ENCODE measurements at regions not wholly inside any gene's neighbourhood (a gene's known extent, or its start where the extent isn't known, plus 50 kb on each side); places are given as distances from the start of the nearest gene placed in this dataset.
"Not testable (repeated sequence)": the region's sequence is repeated elsewhere in the genome, so short reads cannot be mapped to it uniquely, and the experiment has no call there.

DNA sequence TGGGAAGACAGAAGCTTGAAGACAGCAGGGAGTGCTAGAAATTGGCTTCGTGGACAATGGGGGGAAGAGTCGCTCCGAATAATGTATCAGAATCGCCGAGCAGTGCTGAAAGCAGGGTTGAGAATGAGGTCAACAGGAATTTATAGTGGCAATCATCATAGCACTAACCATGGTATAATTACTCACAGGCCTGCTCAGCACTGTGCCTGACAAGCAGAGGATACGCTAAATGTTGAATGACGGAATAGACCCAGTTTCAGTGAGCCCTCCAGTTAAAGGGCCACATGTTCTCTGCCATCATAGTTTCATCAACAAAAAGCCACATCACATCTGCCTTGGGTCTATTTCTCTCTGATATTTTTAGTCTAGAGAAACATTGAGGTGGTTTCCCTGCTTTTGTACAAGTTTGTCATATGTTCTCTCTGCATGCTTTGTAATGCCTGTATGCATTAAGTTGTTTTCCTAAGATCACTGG lies 130.3 kb upstream of the EGLN3 start:
- no peak overlapping the region for H3K4me3 ChIP-seq (ENCODE audit: low read length)
- peaks cover 47% of the 10 kb centered on the region for H3K4me1 ChIP-seq (ENCODE audit: low read length)
- peak overlapping the region; percentile 7; the same call in 1 of the 2 replicates for H3K9ac ChIP-seq (ENCODE audit: low read length)
- H3K79me2 ChIP-seq (ENCODE audit: low read length), result no peaks in the 10 kb centered on the region
- H3K27me3 ChIP-seq (ENCODE audit: low read depth, low read length), result no peaks in the 10 kb centered on the region
- TF ChIP-seq, protein P1, sequence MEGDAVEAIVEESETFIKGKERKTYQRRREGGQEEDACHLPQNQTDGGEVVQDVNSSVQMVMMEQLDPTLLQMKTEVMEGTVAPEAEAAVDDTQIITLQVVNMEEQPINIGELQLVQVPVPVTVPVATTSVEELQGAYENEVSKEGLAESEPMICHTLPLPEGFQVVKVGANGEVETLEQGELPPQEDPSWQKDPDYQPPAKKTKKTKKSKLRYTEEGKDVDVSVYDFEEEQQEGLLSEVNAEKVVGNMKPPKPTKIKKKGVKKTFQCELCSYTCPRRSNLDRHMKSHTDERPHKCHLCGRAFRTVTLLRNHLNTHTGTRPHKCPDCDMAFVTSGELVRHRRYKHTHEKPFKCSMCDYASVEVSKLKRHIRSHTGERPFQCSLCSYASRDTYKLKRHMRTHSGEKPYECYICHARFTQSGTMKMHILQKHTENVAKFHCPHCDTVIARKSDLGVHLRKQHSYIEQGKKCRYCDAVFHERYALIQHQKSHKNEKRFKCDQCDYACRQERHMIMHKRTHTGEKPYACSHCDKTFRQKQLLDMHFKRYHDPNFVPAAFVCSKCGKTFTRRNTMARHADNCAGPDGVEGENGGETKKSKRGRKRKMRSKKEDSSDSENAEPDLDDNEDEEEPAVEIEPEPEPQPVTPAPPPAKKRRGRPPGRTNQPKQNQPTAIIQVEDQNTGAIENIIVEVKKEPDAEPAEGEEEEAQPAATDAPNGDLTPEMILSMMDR (IDR thresholded peaks at IDR 0.05; ENCODE audit: low read depth, low read length), result no peak
- TF ChIP-seq EZH2phosphoT487 (IDR thresholded peaks at IDR 0.05; ENCODE audit: low read depth), result no peak
- H2AFZ ChIP-seq (ENCODE audit: low read depth, low read length), result peak overlapping the region; percentile 40; the same call in 1 of the 2 replicates
- H3K9me3 ChIP-seq (ENCODE audit: insufficient read depth, low read length), result no peaks in the 10 kb centered on the region
- peak overlapping the region; percentile 41 for H3K4me2 ChIP-seq (ENCODE audit: low read length)
- H3K36me3 ChIP-seq (replicated peaks; ENCODE audit: low read depth, low read length), result no peaks in the 10 kb centered on the region
- H4K20me1 ChIP-seq (ENCODE audit: insufficient read depth, low read length), result no peaks in the 10 kb centered on the region
- peak overlapping the region; percentile 60 for H3K27ac ChIP-seq (ENCODE audit: low read length)

GRCh38 chr14:34079643-34080042 lies 128.8 kb upstream of the EGLN3 start:
- H4K20me1 ChIP-seq (ENCODE audit: insufficient read depth, low read length); H2AFZ ChIP-seq (ENCODE audit: low read depth, low read length); H3K4me2 ChIP-seq (ENCODE audit: low read length); H3K79me2 ChIP-seq (ENCODE audit: low read length); H3K9me3 ChIP-seq (ENCODE audit: insufficient read depth, low read length); H3K27ac ChIP-seq (ENCODE audit: low read length); H3K36me3 ChIP-seq (replicated peaks; ENCODE audit: low read depth, low read length); H3K9ac ChIP-seq (ENCODE audit: low read length); H3K4me3 ChIP-seq (ENCODE audit: low read length); H3K27me3 ChIP-seq (ENCODE audit: low read depth, low read length): not testable (repeated sequence)
- H3K4me1 ChIP-seq (ENCODE audit: low read length), result peaks cover 56% of the 10 kb centered on the region

- TF ChIP-seq, protein P1 (IDR thresholded peaks at IDR 0.05; ENCODE audit: low read depth, low read length), result no peak
- TF ChIP-seq EZH2phosphoT487 (IDR thresholded peaks at IDR 0.05; ENCODE audit: low read depth), result no peak
- H4K20me1 ChIP-seq (ENCODE audit: insufficient read depth, low read length), result no peaks in the 10 kb centered on the region
- no peaks in the 10 kb centered on the region for H3K79me2 ChIP-seq (ENCODE audit: low read length)
- no peak overlapping the region for H3K9ac ChIP-seq (ENCODE audit: low read length)
- no peaks in the 10 kb centered on the region for H3K27me3 ChIP-seq (ENCODE audit: low read depth, low read length)
- no peak overlapping the region for H3K4me3 ChIP-seq (ENCODE audit: low read length)
- H3K4me1 ChIP-seq (ENCODE audit: low read length), result peaks cover 56% of the 10 kb centered on the region
- H2AFZ ChIP-seq (ENCODE audit: low read depth, low read length), result no peak overlapping the region
- H3K4me2 ChIP-seq (ENCODE audit: low read length), result no peak overlapping the region
- H3K27ac ChIP-seq (ENCODE audit: low read length), result no peak overlapping the region
- H3K9me3 ChIP-seq (ENCODE audit: insufficient read depth, low read length), result no peaks in the 10 kb centered on the region
- no peaks in the 10 kb centered on the region for H3K36me3 ChIP-seq (replicated peaks; ENCODE audit: low read depth, low read length)
These were observed 127.4 kb upstream of the EGLN3 start for GRCh38 chr14:34078117-34078743.

GRCh38 chr14:34075826-34076225 lies 125.0 kb upstream of the EGLN3 start:
- H3K79me2 ChIP-seq (ENCODE audit: low read length), result no peaks in the 10 kb centered on the region
- peak overlapping the region; percentile 62 for H3K27ac ChIP-seq (ENCODE audit: low read length)
- no peaks in the 10 kb centered on the region for H3K36me3 ChIP-seq (replicated peaks; ENCODE audit: low read depth, low read length)
- no peaks in the 10 kb centered on the region for H3K9me3 ChIP-seq (ENCODE audit: insufficient read depth, low read length)
- H3K9ac ChIP-seq (ENCODE audit: low read length), result no peak overlapping the region
- no peak overlapping the region for H3K4me3 ChIP-seq (ENCODE audit: low read length)
- no peak overlapping the region for H3K4me2 ChIP-seq (ENCODE audit: low read length)
- H3K4me1 ChIP-seq (ENCODE audit: low read length), result peaks cover 41% of the 10 kb centered on the region
- no peaks in the 10 kb centered on the region for H4K20me1 ChIP-seq (ENCODE audit: insufficient read depth, low read length)
- H3K27me3 ChIP-seq (ENCODE audit: low read depth, low read length), result no peaks in the 10 kb centered on the region
- TF ChIP-seq, protein P1 (IDR thresholded peaks at IDR 0.05; ENCODE audit: low read depth, low read length), result no peak
- TF ChIP-seq EZH2phosphoT487 (IDR thresholded peaks at IDR 0.05; ENCODE audit: low read depth), result no peak
- no peak overlapping the region for H2AFZ ChIP-seq (ENCODE audit: low read depth, low read length)

Measured in OCI-LY3 (cell line).